NCI-H774 (cell line): ENCODE measurements at regions not wholly inside any gene's neighbourhood (a gene's known extent, or its start where the extent isn't known, plus 50 kb on each side); places are given as distances from the start of the nearest gene placed in this dataset.

Experiments used
- DNase-seq: peaks from one replicate; lab custom pipeline; 2025; lab: John Stamatoyannopoulos, UW

GRCh38 chrX:10900585-10901289, 210.4 kb upstream of the HCCS start:
- no peak for DNase-seq

GRCh38 chrX:10901290-10901633, 209.9 kb upstream of the HCCS start:
- no peak for DNase-seq

GRCh38 chrX:10902001-10902400, 209.1 kb upstream of the HCCS start:
- DNase-seq, result no peak

GRCh38 chrX:10903523-10903922, 207.6 kb upstream of the HCCS start:
- no peak for DNase-seq

- no peak for DNase-seq
These were observed 206.9 kb upstream of the HCCS start for GRCh38 chrX:10904220-10904619.

GRCh38 chrX:10906866-10907265, 204.3 kb upstream of the HCCS start:
- DNase-seq, result no peak

GRCh38 chrX:10922159-10922558, 189.0 kb upstream of the HCCS start:
- no peak for DNase-seq

- no peak for DNase-seq
These were observed 188.3 kb upstream of the HCCS start for GRCh38 chrX:10922835-10923234.

GRCh38 chrX:10923466-10923865, 187.7 kb upstream of the HCCS start:
- no peak for DNase-seq

GRCh38 chrX:10926404-10926803, 184.7 kb upstream of the HCCS start:
- no peak for DNase-seq

- DNase-seq, result no peak
These were observed 184.2 kb upstream of the HCCS start for GRCh38 chrX:10926891-10927290.

- DNase-seq, result no peak
These were observed 181.4 kb upstream of the HCCS start for GRCh38 chrX:10929747-10930146.

GRCh38 chrX:10930151-10930550, 181.0 kb upstream of the HCCS start:
- DNase-seq, result no peak

- DNase-seq, result no peak
These were observed 179.2 kb upstream of the HCCS start for GRCh38 chrX:10931976-10932375.

GRCh38 chrX:10932842-10933440, 178.2 kb upstream of the HCCS start:
- no peak for DNase-seq

GRCh38 chrX:10935501-10935900, 175.6 kb upstream of the HCCS start:
- no peak for DNase-seq

- DNase-seq, result no peak
These were observed 174.2 kb upstream of the HCCS start for GRCh38 chrX:10936976-10937375.

- no peak for DNase-seq
These were observed 172.7 kb upstream of the HCCS start for GRCh38 chrX:10938365-10938923.

- DNase-seq, result no peak
These were observed 171.7 kb upstream of the HCCS start for GRCh38 chrX:10939424-10939823.

GRCh38 chrX:10944136-10944885, 166.8 kb upstream of the HCCS start:
- DNase-seq, result no peak

GRCh38 chrX:10945498-10945897, 165.6 kb upstream of the HCCS start:
- DNase-seq, result no peak

- no peak for DNase-seq
These were observed 161.6 kb upstream of the HCCS start for GRCh38 chrX:10949541-10949940.

GRCh38 chrX:10952619-10953018, 158.5 kb upstream of the HCCS start:
- no peak for DNase-seq
